ENCODE measurements at regions not wholly inside any gene's neighbourhood (a gene's known extent, or its start where the extent isn't known, plus 50 kb on each side); places are given as distances from the start of the nearest gene placed in this dataset.

DNA sequence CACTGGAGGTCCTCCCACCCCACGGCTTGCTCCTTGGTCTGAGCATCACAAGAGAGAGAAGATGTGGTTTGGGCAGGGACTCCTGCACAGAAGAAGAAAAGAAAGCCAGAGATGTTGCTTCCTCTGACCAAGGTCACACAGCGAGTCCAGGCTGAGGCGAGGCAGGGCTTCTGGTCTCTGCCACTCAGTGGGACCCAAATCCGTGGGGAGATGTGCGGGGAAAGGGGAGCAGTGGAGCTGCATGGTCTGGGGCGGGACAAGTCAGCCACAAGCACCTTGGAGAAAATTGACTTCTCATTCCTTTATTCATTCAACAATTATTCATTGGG, 150.9 kb downstream of the C9orf50 start:
- DNase-seq = no peak

DNA sequence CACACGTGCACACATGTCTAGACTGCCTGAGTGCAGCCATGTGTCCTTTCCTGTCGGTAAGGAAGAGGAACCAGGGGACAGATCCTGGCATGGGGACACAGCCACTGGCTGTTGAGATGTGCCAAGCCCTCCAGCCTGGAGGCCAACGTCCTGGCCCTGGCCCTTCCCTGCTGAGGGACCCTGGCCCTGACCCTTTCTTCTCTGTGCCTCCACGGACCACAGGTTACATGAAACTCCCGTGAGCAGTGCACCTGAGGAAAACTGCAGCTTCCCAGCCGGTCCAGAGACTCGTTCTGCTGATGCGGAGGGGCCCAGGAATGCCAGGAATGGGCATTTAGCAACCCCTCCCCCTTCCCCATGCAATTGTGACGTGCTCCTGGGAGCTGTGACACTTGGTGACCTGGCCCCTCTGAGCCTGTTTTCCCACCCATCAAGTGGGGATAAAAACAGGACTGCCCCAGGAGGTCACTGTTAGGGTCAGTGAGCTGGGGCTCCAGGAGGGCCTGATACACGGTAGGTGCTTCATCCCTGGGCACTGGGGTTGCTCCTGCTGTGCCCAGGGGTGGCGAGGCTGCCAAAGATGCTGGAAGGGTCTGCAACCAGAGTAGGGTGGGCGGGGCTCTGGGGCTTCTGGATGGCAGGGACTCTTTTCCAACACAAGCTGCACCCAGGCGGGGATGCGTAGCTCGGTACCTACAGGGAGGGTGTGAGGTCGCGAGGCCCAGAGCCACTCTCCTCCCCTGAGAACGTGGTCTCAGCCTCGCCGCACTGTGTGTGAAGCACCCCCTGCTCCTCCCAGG, 151.5 kb downstream of the C9orf50 start:
- no peak for DNase-seq

DNA sequence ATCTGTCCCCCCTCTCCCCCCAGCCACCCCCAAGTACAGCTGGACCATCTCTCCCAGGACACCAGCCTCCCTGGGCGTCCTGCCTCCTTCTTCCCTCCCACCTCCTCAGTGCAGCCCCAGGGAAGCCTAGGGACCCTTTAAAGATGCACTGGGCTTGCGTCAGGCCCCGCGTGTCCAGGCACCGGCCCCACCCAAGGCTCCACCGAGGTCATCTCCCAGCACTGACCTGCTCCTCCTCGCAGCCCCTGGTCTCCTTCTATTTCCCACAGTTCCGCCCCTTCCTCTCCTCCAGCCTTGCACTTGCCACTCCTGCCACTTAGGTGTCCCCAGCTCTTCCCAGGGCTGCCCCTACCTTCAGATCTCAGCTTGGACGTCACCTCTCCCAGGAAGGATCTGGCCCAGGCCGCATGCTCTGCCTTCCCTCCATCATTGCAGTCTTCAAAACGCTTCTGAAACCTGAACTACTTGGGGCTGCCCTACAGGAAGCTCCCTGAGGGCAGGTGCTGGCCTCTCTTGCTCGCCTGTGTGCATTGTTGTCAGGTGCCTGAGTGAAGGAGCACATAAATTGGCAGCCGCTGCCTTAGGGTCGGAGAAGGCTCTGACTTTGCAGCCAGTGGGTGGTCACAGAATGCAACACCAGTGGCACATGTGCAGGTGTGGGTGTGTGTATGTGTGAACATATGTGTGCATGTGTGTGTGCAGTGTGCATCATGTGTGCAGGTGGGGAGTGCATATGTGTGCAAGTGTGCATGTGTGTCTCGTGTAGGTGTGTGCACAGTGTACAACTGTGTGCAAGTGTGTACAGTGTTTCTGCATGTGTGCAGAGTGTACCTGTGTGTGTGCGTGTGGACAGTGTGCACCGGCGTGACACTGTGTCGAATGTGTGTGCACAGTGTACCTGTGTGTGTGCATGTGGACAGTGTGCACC, 152.9 kb downstream of the C9orf50 start:
- no peak for DNase-seq

DNA sequence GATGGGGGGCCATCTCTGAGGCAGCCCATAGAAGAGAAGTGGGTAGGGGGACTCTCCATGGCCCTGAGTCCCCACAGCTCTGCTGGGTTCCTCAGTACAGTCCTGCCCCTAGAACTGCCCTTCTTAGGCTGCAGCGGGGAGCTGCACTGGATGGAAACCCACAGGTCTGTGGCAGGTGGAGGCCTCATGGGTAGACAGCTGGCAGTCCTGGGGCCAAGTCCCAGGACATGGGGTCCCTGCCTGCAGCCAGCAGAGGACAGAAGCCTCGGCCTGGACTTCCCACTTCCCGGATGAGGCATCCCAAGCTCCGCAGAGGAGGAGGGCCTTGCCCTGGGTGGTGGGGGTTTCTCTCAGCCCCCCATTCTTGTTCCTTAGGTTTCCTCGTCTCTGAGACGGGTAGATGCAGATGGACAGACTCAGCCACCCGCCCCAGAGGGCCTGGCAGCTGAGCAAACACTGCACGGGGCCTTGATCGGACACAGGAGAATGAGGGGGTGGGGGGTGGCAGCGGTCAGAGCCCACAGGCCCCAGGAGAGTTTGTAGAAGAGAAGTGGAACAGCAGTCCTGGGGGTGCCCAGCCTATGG, 153.8 kb downstream of the C9orf50 start:
- DNase-seq = no peak

DNA sequence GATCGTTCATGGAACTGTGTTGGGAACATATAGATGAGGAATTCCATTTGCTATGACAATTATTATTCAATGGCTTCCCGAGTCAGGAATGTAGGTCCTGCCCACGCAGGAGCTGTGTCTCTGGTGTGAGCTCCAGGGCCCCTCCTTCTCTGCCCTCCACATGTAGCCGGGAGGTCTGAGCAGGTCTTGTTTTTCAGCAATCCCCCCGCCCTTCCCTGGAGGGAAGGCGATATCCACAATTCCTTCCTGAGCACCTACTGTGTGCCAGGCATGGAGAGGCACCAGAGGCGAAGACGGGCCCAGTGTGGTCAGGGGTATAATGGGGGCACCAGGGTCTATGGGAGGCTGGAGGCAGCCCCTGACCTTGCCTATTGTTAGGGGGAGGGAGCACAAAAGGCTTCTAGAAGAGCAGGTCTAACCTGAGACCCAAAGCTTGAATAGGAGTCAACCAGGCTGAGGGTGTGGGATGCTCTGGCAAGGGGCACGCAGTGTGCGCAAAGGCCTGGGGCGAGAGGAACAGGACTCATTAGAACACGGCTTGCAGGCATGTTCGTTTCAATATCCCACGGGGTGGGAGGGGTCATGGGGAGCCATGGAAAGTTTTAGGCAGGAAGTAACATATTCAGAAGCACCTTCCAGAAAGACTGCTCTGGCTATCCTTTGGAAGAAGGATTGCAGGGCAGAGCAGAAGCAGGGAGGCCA, 154.9 kb downstream of the C9orf50 start:
- no peak for DNase-seq

DNA sequence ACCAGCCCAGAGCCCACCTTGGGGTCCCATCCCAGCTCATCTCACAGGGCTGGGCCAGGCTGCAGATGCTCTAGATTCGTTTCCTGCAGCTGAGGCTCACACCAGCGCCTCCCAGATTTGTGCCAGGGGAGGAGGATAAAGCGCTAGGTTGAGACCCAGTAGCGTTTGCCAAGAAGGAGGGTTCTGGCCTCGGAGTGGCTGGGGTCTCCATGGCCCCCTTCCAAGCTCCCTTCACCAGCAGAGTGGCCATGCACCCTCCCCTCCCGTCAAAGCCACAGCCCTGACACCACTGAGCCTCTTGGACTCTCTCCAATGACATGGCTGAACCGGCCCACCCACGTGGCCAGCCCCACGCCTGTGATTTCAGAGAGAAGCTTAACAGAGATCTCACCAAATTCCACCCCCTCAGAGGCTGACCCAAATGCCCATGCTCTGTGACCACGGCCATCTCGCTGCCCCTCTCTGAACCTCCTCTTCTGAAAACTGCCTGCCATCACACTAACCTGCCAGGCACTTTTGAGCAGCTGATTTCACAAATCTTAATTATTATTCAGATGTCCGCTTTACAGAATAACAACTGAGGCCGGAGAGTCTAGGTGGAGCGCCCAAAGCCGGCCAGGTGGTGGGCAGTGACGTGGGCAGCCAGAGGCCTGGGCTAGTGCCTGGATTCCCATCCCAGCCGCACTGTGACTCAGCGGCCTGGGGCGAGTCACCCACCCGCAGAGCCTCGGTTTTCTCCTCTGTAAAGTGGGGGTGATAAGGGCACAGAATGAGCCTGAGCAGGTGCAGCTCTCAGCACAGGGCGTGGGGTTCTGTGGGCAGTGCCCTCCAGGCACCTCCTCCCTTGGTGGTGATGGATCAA, 155.7 kb downstream of the C9orf50 start:
- no peak for DNase-seq

DNA sequence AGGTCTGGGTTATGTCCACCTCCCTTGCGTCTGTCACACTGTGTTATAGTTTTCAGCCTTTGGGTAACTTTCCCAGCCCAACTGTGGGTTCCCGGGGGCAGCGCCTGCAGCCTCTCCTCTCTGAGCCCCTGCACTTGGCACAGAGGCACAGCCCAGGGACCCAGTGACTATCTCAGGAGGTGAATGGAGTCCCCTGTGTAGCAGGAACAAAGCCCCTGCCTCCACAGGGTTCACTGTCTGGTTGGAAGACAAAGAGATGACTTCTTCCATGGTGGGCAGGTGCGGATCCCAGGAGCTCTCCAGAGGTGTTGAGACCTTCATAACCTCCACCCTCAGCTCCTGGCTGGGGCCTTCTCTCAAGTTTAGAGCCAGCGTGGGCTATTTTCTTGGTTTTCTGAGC, 156.9 kb downstream of the C9orf50 start:
- DNase-seq = no peak

DNA sequence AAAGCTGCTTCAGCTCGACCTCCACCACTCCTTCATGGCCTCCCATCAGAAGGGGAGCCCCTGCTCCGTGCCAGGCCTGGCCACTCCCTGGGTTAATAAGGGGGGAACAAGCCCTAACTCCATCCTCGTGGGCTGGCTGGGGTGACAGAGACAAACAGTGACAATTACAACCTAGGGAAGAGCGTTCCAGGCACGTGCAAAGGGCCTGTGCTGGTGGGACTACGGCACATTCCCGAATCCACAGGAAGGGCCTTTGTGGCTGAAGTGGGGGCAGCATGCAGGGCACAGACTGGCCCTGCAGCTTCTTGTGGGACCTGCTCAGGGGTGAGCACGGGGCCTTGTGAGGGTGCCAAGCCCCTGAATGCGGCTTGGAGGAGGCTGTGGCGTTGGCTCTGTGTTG, 157.4 kb downstream of the C9orf50 start:
- DNase-seq = no peak

DNA sequence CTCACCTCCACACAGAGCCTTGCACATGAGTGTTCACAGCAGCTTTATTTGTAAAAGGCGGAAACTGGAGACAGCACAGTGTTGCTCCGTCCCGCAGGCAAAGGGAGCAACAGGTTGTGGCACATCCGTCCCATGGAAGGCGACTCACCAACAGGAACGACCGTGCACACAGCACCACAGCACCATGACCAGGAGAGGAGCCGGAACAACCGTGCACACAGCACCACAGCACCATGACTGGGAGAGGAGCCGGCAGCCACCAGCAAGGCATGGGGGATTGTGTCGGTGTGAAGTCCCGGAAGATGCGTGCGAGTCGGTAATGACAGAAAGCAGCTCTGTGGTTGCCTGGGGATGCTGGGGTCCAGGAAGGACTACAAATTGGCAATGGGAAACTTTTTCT, 158.5 kb downstream of the C9orf50 start:
- DNase-seq = no peak

DNA sequence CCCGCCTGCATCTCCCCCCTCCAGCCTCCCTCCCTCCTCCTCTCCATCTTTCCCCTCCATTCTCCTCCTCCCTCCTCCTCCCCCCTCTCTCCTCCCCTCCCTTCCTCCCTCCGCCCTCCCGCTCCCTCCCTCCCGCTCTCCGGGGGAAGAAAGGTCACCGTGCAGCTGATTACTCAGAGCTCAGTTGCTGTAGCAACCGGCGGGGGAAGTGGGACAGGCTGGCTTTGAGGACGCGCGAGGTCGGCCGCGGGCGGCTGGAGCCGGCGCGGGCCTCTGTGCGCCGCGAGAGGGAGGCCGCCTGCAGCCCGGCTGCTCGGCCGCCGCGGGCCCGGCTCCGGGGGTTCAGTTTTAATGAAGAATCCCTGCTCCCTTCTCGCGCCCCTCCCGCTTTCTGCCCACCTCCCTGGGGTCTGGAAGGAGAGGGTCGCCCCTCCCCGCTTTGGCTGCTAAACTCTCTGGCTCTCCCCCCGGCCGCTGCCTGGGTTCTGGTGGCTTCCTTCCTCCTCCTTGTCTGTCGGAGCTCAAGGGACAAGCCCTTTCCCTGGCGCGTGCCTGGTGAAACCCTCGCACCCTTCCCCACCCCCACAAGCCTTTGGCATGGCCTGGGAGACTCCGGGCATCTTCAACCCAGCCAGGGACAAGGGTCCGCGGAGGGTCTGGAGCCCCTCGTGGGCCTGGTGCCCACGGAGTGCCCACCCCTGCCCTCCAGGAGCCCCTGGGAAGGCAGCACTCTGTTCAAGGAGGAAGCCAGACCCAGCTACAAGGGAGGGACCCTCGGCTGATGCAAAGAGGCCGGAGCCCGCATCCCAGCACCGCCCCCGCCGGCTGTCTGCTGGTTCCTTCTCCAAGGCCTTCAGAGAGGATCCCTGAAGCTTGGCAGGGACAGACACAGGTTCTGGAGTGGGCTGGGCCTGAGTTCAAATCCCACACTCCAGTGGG, 160.3 kb downstream of the C9orf50 start:
- peak; percentile 66 to 73 (median 68) for DNase-seq

DNA sequence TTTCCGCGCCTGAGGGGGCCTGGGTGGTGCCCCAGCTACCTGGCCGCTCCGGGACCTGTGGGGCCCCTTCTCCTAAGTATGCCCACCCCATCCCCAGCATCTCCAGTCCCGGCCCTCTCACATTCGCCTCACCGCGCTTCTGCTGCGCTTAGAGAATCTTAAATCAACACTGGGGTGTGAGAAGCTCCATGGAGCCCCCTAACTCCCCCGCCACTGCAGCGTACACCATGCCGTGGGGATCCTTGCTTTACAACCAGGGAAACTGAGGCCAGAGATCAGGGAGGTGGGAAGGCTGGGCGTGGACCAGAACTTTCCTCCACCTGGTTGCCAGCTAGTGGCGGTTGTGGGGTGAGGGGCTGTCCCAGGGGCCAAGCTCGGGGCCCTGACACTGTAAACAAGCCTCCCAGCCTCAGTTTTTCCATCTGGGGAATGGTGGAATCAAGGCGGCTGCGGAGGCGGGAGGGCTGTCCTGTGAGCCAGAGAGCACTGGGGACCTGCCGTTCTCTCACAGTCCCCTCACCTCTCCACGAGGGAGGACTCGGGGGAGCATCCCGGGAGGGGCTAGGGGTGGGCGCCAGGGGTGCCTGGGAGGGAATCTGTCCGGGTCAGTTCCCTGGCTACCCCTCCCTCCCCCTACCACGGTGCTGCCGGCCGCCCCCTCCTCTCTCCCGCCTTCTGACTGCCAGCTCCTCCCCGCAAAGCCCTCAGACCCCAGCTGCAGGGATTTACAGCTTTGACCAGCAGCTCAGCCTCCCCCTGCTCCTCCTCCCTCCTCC, 161.2 kb downstream of the C9orf50 start:
- no peak for DNase-seq

DNA sequence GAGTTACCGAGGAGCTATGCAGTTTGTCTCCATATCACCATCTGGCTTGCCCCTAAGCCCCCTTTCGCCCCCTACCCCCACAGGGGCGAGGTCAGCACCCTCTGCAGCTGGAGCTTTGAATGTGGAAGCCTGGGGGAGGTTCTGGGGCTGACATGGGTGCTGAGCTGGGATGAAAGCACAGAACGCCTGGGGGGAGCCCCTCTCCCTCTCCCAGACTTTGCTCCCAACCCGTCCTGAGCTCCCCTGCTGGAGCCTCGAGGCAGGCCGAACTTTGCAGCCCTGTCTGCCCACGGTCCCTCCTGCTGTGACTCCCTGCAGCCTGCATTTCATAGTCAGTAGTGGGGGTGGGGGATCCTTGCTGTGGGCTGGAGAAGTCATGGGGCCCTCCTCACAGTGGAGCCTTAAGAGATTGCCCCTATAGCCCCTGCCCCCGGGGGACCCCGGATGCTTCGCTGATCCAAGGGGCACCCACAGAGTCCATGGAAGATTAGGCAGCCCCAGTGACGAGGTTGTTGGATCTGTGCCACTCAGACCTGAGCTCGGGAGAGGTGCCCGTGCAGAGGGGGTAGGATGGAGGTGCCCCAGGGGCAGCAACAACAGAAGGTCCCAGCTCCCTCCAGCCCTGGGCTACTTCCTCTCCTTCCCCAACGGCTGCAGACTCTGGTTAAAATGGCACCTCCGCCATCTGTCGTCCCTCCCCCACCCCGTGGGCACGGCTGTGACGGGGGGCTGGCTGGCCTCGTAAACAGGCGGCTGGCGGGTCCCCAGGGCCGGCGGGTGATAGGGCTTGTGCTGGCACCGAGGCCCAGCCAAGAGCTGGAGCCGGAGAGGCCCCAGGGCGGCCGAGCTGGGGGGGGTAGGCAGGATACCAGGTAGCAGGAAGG, 162.0 kb downstream of the C9orf50 start:
- no peak for DNase-seq

DNA sequence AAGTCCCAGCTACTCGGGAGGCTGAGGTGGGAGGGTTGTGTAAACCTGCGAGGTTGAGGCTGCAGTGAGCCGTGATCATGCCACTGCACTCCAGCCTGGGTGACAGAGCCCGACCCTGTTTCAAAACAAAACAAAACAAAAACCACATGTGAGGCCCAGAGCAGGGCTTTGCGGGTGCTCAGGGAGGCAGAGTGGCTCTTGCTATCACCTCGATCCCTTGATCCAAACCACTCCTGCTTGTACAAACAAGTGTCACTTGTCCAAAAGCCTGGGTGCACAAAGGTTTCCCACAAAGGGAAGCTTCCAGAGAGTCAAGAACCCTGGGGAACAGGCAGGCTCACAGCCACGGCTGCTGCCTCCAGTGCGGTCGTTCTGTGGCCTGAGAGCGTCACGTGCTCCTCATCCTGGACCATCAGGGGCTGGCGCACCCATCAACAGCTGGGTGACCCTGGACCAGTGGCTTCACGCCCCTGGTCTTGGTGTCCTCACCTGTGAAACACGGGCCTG, 162.7 kb downstream of the C9orf50 start:
- no peak for DNase-seq

DNA sequence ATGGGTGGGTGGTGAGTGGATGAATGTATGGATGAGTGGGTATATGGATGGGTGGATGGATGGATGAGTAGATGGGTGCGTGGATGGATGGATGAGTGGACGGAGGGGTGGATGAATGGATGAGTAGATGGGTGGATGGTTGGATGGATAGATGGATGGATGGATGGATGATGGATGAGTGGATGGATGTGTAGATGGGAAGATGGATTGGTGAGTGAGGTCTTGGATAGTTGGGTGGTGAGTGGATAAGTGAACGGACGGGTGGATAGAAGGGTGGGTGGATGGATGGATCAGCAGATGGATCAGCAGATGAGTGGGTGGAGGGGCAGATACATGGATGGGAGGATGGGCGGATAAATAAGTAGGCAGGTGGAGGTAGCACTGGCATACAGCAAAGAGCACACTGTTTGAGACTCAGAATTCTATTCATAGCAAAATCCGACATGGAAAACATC, 163.5 kb downstream of the C9orf50 start:
- no peak for DNase-seq

DNA sequence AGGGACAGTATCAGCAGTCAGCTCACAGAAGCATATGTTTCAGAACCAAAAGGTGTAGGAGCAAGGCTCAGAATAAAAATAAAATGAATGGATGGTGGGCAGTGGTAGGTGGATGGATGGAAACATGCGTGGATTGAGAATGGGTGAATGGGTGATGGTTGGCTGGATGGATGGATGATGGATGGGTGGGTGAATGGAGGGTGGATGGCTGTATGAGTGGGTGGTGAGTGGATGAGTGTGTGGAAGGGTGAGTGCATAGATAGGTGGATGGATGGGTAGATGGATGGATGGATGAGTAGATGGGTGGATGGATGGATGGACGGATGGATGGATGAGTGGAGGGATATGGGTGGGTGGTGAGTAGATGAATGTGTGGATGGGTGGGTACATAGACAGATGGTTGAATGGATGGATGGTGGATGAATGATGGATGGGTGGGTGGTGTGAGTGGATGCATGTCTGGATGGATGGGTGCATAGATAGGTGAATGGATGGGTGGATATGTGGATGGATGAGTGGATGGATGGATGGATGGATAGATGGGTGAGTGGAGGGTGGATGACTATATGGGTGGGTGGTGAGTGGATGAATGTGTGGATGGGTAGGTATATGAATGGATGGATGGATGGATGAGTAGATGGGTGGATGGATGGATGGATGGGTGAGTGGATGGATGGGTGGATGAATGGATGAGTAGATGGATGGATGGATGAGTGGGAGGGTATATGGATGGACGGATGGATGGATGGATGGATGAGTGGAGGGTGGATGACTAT, 164.2 kb downstream of the C9orf50 start:
- no peak for DNase-seq

DNA sequence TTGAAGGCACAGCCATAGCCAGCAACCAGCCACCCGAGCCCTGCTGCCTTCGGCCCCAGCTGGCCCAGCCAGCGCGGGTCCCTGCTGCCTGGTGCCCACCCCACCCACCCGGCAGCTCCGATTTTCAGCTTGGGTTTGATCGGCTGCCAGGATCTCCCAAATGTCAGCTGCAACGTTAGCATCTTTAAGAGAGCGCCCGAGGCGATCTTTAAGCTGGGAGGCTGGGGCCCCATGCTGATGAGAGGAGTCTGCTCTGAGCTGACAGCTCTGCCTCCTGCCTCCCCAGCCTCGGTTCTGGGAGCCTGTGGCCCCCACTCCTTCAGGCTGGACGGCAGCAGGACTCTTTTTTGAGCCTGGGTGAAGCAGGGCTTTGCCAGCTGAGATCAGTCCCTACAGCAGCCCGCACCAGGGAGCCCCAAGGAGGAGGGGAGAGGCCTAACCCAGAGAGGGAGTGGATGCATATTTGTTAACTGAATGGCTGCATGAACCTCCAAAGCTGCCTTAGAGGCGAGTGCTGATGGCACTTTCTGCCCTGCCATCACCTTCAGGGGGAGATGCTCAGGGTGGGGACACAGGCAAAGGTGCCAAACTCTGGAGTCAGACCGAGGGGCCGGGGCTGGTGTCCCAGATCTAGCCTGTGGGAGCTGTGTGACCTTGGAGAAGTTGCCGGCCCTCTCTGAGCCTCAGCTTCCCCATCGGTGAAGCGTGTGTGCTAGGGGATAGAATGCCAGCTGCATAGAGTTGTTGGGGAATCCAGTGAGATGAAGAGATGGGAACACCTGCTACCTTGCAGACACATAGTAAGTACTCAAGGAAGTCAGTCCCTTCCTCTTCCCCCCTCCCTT, 165.5 kb downstream of the C9orf50 start:
- DNase-seq = no peak

DNA sequence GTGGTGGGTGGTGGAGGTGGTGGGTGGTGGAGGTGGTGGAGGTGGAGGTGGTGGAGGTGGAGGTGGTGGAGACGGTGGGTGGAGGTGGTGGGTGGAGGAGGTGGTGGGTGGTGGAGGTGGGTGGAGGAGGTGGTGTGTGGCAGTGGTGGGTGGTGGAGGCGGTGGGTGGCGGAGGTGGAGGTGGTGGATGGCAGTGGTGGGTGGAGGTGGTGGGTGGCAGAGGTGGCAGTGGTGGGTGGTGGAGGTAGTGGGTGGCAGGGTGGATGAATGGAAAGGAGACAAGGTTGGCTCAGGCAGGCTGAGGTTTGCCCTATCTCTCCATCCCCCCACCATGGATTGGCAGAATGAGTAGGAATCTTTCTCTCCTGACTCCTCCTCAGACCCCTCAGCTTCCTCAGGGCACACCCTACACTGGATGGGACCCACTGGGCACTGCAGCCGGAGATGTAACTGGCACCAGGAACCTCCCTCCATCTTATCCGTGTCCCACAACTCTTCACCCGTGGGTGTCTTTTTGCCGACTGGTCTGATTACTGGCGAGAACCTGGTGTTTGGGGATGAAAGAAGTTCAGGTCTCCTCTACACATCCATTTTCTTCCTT, 166.3 kb downstream of the C9orf50 start:
- DNase-seq = no peak
